DOHH2 (cell line): ENCODE measurements at regions not wholly inside any gene's neighbourhood (a gene's known extent, or its start where the extent isn't known, plus 50 kb on each side); places are given as distances from the start of the nearest gene placed in this dataset.

Source experiments
- H3F3A ChIP-seq: fragments of 200-600 bp; sonication (generic), shearing (Covaris generic); 2 replicates; pipeline ENCODE4 v1.6.0; 2016; ENCODE audit warnings: antibody characterized with exemption, mild to moderate bottlenecking; ENCODE audit not compliant: control insufficient read depth, insufficient read depth
- H3K27ac ChIP-seq: fragments of 200-600 bp; sonication (generic); 2 replicates; pipeline ENCODE4 v1.5.1; 2014; ENCODE audit warnings: low read depth, mild to moderate bottlenecking, low read length, moderate library complexity
- H3K27me3 ChIP-seq: fragments of 200-600 bp; sonication (generic); 2 replicates; pipeline ENCODE4 v1.6.1; 2014; ENCODE audit warnings: mild to moderate bottlenecking, low read length, mixed read lengths; ENCODE audit not compliant: control insufficient read depth
- H3K36me3 ChIP-seq: fragments of 200-600 bp; sonication (generic); 2 replicates; pipeline ENCODE4 v1.6.1; 2014; ENCODE audit warnings: mild to moderate bottlenecking, low read length, moderate library complexity, mixed read lengths; ENCODE audit not compliant: control insufficient read depth
- H3K4me1 ChIP-seq: fragments of 200-600 bp; sonication (generic); 2 replicates; pipeline ENCODE4 v1.6.1; 2014; ENCODE audit warnings: mild to moderate bottlenecking, low read length, mixed read lengths; ENCODE audit not compliant: control insufficient read depth
- H3K4me2 ChIP-seq: fragments of 200-600 bp; sonication (generic); 2 replicates; pipeline ENCODE4 v1.6.0; 2014; ENCODE audit warnings: mild to moderate bottlenecking, low read length, moderate library complexity
- H3K4me3 ChIP-seq: fragments of 200-600 bp; sonication (generic); 2 replicates; pipeline ENCODE4 v1.5.1; 2014; ENCODE audit warnings: mild to moderate bottlenecking, low read length, mixed read lengths
- H3K79me2 ChIP-seq: fragments of 200-600 bp; sonication (generic); 2 replicates; pipeline ENCODE4 v1.6.1; 2014; ENCODE audit warnings: mild to moderate bottlenecking, low read length, mixed read lengths; ENCODE audit not compliant: control insufficient read depth
- H3K9me2 ChIP-seq: fragments of 200-600 bp; sonication (generic); replicated peaks from 2 replicates; pipeline ENCODE4 v1.6.1; 2014; ENCODE audit warnings: mild to moderate bottlenecking, low read length, mixed read lengths; ENCODE audit not compliant: control insufficient read depth
- H3K9me3 ChIP-seq: fragments of 200-600 bp; sonication (generic); 2 replicates; pipeline ENCODE4 v1.6.1; 2014; ENCODE audit warnings: antibody characterized with exemption, low read length, mixed read lengths; ENCODE audit not compliant: control insufficient read depth, insufficient read depth
- H4K20me1 ChIP-seq: fragments of 200-600 bp; sonication (generic); 2 replicates; pipeline ENCODE4 v1.6.0; 2014; ENCODE audit warnings: low read depth, mild to moderate bottlenecking, antibody characterized with exemption, low read length, moderate library complexity; ENCODE audit not compliant: control insufficient read depth, insufficient read depth
- CTCF ChIP-seq: fragments of 200-600 bp; sonication (generic); IDR thresholded peaks from one replicate; pipeline ENCODE4 v1.5.1; 2014; ENCODE audit warnings: antibody characterized with exemption, mild to moderate bottlenecking, low read depth, low read length; ENCODE audit not compliant: poor library complexity, severe bottlenecking
- EZH2phosphoT487 ChIP-seq: fragments of 200-600 bp; sonication (generic); IDR thresholded peaks from 2 replicates; pipeline ENCODE4 v1.6.1; 2017; ENCODE audit warnings: borderline replicate concordance, mild to moderate bottlenecking, antibody characterized with exemption, low read length, moderate library complexity, mixed read lengths

GRCh38 chr5:54691656-54692055, 174.1 kb downstream of the SNX18 start:
- no peak for TF ChIP-seq CTCF
- H3K27ac ChIP-seq: no peak overlapping the region

GRCh38 chr5:54689411-54690251, 172.1 kb downstream of the SNX18 start:
- no peaks in the 10 kb centered on the region for H3K79me2 ChIP-seq
- no peak overlapping the region for H3K4me3 ChIP-seq
- no peaks in the 10 kb centered on the region for H3K4me1 ChIP-seq
- H3K9me3 ChIP-seq: no peaks in the 10 kb centered on the region
- no peak overlapping the region for H3K27ac ChIP-seq
- TF ChIP-seq CTCF (no peak), EZH2phosphoT487 (no peak)
- H3K9me2 ChIP-seq: no peaks in the 10 kb centered on the region; the same call in 1 of the 2 replicates
- no peak overlapping the region for H3K4me2 ChIP-seq
- H3K36me3 ChIP-seq: no peaks in the 10 kb centered on the region
- H3K27me3 ChIP-seq: no peaks in the 10 kb centered on the region
- no peaks in the 10 kb centered on the region for H4K20me1 ChIP-seq
- no peaks in the 10 kb centered on the region for H3F3A ChIP-seq

More at GRCh38 chr5:54691656-54692055, 174.1 kb downstream of the SNX18 start:
- Histone ChIP-seq H3K79me2 (no peaks in the 10 kb centered on the region), H4K20me1 (no peaks in the 10 kb centered on the region), H3K27me3 (no peaks in the 10 kb centered on the region), H3K36me3 (no peaks in the 10 kb centered on the region), H3K4me3 (no peak overlapping the region), H3F3A (no peaks in the 10 kb centered on the region), H3K9me2 (no peaks in the 10 kb centered on the region; the same call in 1 of the 2 replicates), H3K4me2 (no peak overlapping the region), H3K9me3 (no peaks in the 10 kb centered on the region), H3K4me1 (no peaks in the 10 kb centered on the region)

- no peaks in the 10 kb centered on the region for H3K79me2 ChIP-seq
- no peak for TF ChIP-seq CTCF
- TF ChIP-seq EZH2phosphoT487: no peak
- H3K27ac ChIP-seq: no peak overlapping the region
- H3K4me3 ChIP-seq: no peak overlapping the region
- no peak overlapping the region for H3K4me2 ChIP-seq
- H3F3A ChIP-seq: no peaks in the 10 kb centered on the region
- no peaks in the 10 kb centered on the region for H3K36me3 ChIP-seq
- H3K9me3 ChIP-seq: no peaks in the 10 kb centered on the region
- H3K4me1 ChIP-seq: no peaks in the 10 kb centered on the region
- no peaks in the 10 kb centered on the region for H4K20me1 ChIP-seq
- no peaks in the 10 kb centered on the region for H3K9me2 ChIP-seq
- H3K27me3 ChIP-seq: no peaks in the 10 kb centered on the region
These were observed 163.4 kb downstream of the SNX18 start for GRCh38 chr5:54680998-54681397.
